HG03135 (cell line): ENCODE measurements at regions not wholly inside any gene's neighbourhood (a gene's known extent, or its start where the extent isn't known, plus 50 kb on each side); places are given as distances from the start of the nearest gene placed in this dataset.

Experiments used
- ATAC-seq: cut with Tn5 transposase; IDR thresholded peaks from one replicate; pipeline ENCODE4 v1.9.1; 2021; ENCODE audit warnings: mild to moderate bottlenecking, moderate library complexity; ENCODE audit not compliant: unreplicated experiment

GRCh38 chr6:132868057-132868456 is 53.7 kb downstream of the RPS12 start:
- ATAC-seq = no peak

DNA sequence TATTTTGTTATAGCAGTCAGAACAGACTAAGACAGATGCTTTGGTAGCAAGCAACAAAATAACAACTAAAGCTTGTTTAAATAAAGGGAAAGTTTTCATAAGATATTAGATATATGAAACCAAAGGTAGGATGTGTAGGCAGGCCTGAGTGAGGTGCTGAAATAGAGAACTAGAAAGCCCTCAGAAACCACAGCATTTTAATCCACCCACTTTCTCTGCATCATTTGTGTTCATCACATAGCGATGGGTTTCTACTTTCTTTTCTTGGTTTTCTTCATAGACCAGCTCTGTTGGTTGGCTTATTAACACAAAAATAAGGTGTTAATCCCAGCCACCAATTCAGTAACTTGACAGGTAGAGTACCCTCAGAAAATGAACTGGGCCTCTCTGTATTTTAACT is 58.6 kb downstream of the RPS12 start:
- ATAC-seq = peak; percentile 100

- ATAC-seq = no peak
Observed at GRCh38 chr6:132877003-132877402, 62.6 kb downstream of the RPS12 start.

DNA sequence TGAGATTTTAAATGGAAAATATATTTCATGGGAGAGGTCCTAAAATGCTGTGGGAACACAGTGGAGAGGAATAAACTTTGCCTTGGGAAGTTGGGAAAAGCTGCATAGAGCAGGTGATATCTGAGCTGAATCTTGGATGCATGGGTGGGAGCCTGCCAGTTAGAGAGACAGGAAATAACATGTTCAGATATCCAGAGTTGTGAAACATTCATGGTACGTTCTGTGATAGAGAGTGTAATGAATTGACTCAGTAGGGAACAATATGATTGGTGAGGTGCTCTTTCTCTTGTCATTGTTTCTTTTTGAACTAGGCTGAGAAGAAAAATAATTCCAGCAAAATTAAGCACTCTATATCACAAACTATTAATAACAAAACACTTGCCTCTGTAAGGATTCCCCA is 72.8 kb downstream of the RPS12 start:
- no peak for ATAC-seq

- ATAC-seq = no peak
Observed at GRCh38 chr6:132888701-132889100, 74.3 kb downstream of the RPS12 start.

GRCh38 chr6:132892929-132893771 is 78.8 kb downstream of the RPS12 start:
- no peak for ATAC-seq

DNA sequence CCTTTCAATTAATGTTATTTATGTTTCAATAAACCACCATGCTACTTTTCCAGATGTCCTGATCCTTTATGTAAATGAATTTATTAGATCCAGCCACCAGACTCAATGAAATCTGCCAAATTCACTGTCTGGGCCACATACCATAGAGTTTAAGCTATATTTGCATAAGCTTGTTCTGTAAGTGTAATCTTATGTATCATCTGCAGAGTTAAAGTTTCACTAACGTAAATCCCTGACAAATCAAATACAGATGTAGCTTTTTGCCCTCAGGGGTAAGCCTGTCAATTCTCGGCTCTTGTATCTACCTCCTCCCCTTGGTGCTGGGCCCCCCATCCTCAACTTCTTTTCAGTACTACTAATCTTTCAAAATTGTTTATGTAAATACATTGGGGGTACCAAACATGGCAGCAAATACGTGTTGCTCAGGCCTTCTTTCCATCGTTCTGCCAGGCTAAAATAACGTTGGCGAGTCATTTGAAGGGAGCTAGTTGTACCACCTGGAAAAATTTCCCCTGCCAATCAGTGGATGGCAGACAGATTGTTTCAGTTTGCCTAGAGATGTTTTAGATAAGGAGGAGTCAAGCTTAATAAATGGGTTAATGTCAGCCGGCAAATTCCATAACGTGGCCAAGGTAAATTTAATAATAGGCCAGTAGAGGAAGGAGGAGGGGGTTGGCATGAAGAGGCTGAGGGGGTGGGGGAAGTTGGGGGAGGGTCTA is 79.6 kb downstream of the RPS12 start:
- ATAC-seq = no peak

DNA sequence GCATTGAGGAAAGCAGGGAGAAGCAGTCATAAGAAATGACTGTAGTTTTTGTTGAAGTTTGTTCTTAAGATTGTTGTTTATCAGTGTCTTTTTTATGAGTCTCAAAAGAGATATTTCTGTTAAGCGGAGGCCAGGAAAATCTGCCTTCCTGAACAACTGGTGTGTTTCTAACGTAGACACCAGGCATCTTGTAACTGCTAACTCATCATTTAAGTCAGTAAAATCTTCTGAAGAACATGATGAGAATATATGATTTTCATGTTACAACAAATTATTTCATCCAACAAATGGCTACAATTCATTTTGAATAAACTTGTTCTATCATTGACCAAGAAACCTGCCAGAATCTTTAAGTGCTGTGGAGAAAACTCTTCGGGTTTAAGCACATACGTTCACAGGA is 84.0 kb downstream of the RPS12 start:
- ATAC-seq = no peak

GRCh38 chr6:132900849-132901248 is 86.5 kb downstream of the RPS12 start:
- no peak for ATAC-seq

DNA sequence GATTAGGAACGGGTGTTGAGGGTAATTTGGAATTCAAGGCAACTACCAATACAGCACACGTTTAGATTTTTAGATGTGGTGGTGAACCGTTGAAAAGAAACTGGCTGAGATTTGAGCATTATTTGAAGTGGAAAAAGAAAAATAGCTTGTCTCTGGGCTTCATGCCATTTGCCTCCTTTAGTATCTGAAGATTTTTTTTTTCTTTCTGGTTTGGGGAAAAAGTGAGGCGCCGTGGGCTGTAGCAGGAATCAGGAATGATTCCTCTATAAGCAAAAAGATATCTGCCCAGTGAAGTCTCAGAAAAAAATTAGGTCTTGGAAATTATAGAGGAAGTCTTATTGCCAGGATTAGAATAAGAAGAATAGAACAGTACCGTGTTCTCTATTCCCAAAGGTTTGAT is 88.5 kb downstream of the RPS12 start:
- no peak for ATAC-seq

- ATAC-seq = no peak
Observed at GRCh38 chr6:132907231-132907630, 92.9 kb downstream of the RPS12 start.

GRCh38 chr6:132907914-132908313 is 93.5 kb downstream of the RPS12 start:
- no peak for ATAC-seq

DNA sequence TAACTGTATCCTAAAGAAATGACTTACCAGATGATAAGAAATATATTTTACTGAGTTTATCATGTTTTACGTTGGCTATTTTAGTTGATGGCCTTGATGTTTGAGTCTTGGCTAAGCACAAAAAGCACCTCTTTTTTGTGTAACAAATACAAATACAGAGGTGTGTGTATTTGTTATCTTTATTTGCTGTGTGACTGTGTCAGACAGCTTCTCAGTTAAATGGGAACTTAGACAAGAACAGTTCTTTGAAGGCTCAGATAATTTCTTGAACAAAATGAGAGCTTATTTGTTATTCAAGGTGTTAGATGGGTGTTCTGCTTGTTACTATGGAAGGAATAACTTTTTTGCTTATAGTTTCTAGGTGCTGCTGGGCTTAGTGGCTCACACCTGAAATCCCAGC is 95.4 kb downstream of the RPS12 start:
- ATAC-seq = no peak

- no peak for ATAC-seq
Observed at GRCh38 chr6:132910759-132911158, 96.4 kb downstream of the RPS12 start.

- ATAC-seq = no peak
Observed at GRCh38 chr6:132919045-132919860, 104.9 kb downstream of the RPS12 start.

- no peak for ATAC-seq
Observed at GRCh38 chr6:132927713-132928112, 113.3 kb downstream of the RPS12 start.

GRCh38 chr6:132929141-132929540 is 114.8 kb downstream of the RPS12 start:
- no peak for ATAC-seq

DNA sequence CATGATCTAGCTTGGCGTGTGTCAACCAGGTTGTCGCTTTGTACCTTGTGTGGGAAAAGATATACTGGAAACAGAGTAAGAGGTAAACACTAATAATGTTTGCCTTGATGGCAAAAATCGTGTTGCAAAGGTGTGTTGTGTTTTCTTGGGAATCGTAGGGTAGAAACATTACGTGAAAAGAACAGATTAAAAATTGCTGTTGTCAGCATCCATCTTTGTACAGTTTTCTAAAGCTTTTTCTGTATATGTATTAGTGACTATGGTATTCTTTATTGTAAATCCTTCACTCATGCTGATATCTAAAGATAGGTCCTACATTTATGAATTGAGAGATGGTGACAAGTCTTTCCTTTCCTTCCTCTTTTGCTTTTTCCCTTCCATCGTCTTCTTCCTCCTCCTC is 116.9 kb downstream of the RPS12 start:
- ATAC-seq = no peak

- ATAC-seq = no peak
Observed at GRCh38 chr6:132931936-132932514, 117.7 kb downstream of the RPS12 start.

DNA sequence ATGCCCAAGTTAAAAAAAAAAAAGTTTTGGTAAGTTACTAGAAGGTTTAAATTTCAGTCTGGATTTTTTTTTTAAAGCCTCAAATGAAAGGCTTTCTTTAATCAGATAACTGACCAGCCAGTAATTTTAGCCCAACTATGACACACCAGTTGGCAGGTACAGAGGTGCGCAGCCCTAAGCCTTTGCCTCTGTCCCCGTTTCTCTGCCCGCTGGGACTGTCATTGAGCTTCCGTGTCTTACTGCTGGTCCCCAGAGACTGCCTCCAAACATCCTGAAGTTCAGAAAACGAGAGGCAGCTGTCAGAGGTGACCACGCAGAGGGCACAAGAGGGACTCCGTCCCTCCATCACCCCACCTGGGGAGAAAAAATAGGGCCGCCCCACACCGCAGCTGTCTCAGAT is 118.2 kb downstream of the RPS12 start:
- no peak for ATAC-seq

GRCh38 chr6:132933090-132933489 is 118.7 kb downstream of the RPS12 start:
- no peak for ATAC-seq
